IMR-90 (cell line): ENCODE measurements at regions not wholly inside any gene's neighbourhood (a gene's known extent, or its start where the extent isn't known, plus 50 kb on each side); places are given as distances from the start of the nearest gene placed in this dataset.

ENCODE experiments used
- ATAC-seq: fragments of 200-7000 bp; cut with Tn5 transposase; 2 replicates; pipeline ENCODE4 v1.9.1; 2020; ENCODE audit warnings: low read depth, mild to moderate bottlenecking, moderate library complexity
- BruUV-seq: library from RNA; stranded (reverse); fragments of 400-500 nt; replicated peaks from 2 replicates; lab custom pipeline; 2021; lab: Mats Ljungman, UMichigan
- CTCF ChIA-PET: fragments of 300-600 bp; formaldehyde crosslinking; extraction: SDS; loops from one replicate; lab custom pipeline; 2021; ENCODE audit warnings: antibody characterized with exemption; lab: Yijun Ruan, JAX
- POLR2A ChIA-PET: fragments of 300-600 bp; sonication (Branson Sonifier 250); formaldehyde crosslinking; loops from one replicate; lab custom pipeline; 2022; ENCODE audit warnings: antibody characterized with exemption; ENCODE audit not compliant: unreplicated experiment; lab: Charles Lee
- DNase-seq: peaks from one replicate; pipeline ENCODE4 v3.0.0; 2013
- H2AFZ ChIP-seq: replicated peaks from 2 replicates; pipeline ENCODE3; 2013; ENCODE audit warnings: low read length, mild to moderate bottlenecking; ENCODE audit not compliant: poor library complexity
- H2AK5ac ChIP-seq: 2 replicates; pipeline ENCODE4 v1.6.1; 2013; ENCODE audit warnings: low read depth, low read length, inconsistent platforms
- H2AK9ac ChIP-seq: replicated peaks from 2 replicates; pipeline ENCODE3; 2013; ENCODE audit warnings: mild to moderate bottlenecking, low read depth, low read length, moderate library complexity; ENCODE audit not compliant: poor library complexity
- H2BK120ac ChIP-seq: 2 replicates; pipeline ENCODE4 v1.6.1; 2013; ENCODE audit warnings: low read depth, low read length, inconsistent platforms
- H2BK15ac ChIP-seq: 3 replicates; pipeline ENCODE4 v1.6.1; 2013; ENCODE audit warnings: low read depth, low read length, inconsistent platforms
- H2BK20ac ChIP-seq: 2 replicates; pipeline ENCODE4 v1.6.1; 2013; ENCODE audit warnings: low read depth, mild to moderate bottlenecking, inconsistent platforms, low read length, moderate library complexity
- H2BK5ac ChIP-seq: 2 replicates; pipeline ENCODE4 v1.6.1; 2013; ENCODE audit warnings: mild to moderate bottlenecking, low read depth, low read length, inconsistent platforms; ENCODE audit not compliant: poor library complexity, severe bottlenecking
- H3K14ac ChIP-seq: replicated peaks from 2 replicates; pipeline ENCODE4 v1.6.1; 2013; ENCODE audit warnings: low read depth, low read length, inconsistent platforms
- H3K18ac ChIP-seq: 2 replicates; pipeline ENCODE4 v1.6.1; 2013; ENCODE audit warnings: low read depth, low read length, control low read depth
- H3K23ac ChIP-seq: 2 replicates; pipeline ENCODE4 v1.6.1; 2013; ENCODE audit warnings: low read depth, low read length, inconsistent platforms
- H3K27ac ChIP-seq: 2 replicates; pipeline ENCODE4 v1.5.1; 2013; ENCODE audit warnings: mild to moderate bottlenecking, control low read depth, low read length; ENCODE audit not compliant: insufficient read depth
- H3K27me3 ChIP-seq: 2 replicates; pipeline ENCODE4 v1.6.1; 2013; ENCODE audit warnings: low read length; ENCODE audit not compliant: control insufficient read depth, insufficient read depth
- H3K36me3 ChIP-seq: 2 replicates; pipeline ENCODE4 v1.6.1; 2013; ENCODE audit warnings: low read length, mixed read lengths; ENCODE audit not compliant: control insufficient read depth, insufficient read depth
- H3K4ac ChIP-seq: 2 replicates; pipeline ENCODE4 v1.6.1; 2013; ENCODE audit warnings: low read depth, low read length, inconsistent platforms
- H3K4me1 ChIP-seq: 2 replicates; pipeline ENCODE4 v1.6.1; 2013; ENCODE audit warnings: low read length, mixed read lengths; ENCODE audit not compliant: control insufficient read depth, insufficient read depth
- H3K4me2 ChIP-seq: 2 replicates; pipeline ENCODE4 v1.6.1; 2013; ENCODE audit warnings: low read depth, mild to moderate bottlenecking, control low read depth, low read length, moderate library complexity
- H3K4me3 ChIP-seq: 2 replicates; pipeline ENCODE4 v1.5.1; 2013; ENCODE audit warnings: low read depth, mild to moderate bottlenecking, control low read depth, low read length, moderate library complexity; ENCODE audit not compliant: insufficient read depth
- H3K56ac ChIP-seq: 2 replicates; pipeline ENCODE4 v1.6.1; 2013; ENCODE audit warnings: low read length, inconsistent platforms; ENCODE audit not compliant: insufficient read depth; ENCODE audit errors: extremely low read depth
- H3K79me1 ChIP-seq, 2 experiments: 2 replicates each; pipeline ENCODE4 v1.6.1; 2013; ENCODE audit warnings: low read length in 2 of 2, inconsistent platforms in 1 of 2, low read depth in 1 of 2
- H3K9ac ChIP-seq: 2 replicates; pipeline ENCODE4 v1.6.1; 2013; ENCODE audit warnings: low read depth, low read length, control low read depth
- H3K9me1 ChIP-seq: 2 replicates; pipeline ENCODE4 v1.6.1; 2013; ENCODE audit warnings: low read length, inconsistent platforms; ENCODE audit not compliant: insufficient read depth
- H3K9me3 ChIP-seq: 2 replicates; pipeline ENCODE4 v1.6.1; 2013; ENCODE audit warnings: low read length; ENCODE audit not compliant: control insufficient read depth, insufficient read depth
- H4K20me1 ChIP-seq: 2 replicates; pipeline ENCODE4 v1.6.1; 2013; ENCODE audit warnings: low read length, inconsistent platforms; ENCODE audit not compliant: insufficient read depth
- H4K5ac ChIP-seq: 2 replicates; pipeline ENCODE4 v1.6.1; 2013; ENCODE audit warnings: mild to moderate bottlenecking, low read depth, low read length, control low read depth
- H4K8ac ChIP-seq, 2 experiments: 2 replicates each; pipeline ENCODE4 v1.6.1; 2013; ENCODE audit warnings: low read depth in 2 of 2, low read length in 2 of 2, control low read depth in 1 of 2, inconsistent platforms in 1 of 2
- H4K91ac ChIP-seq: 2 replicates; pipeline ENCODE4 v1.6.1; 2013; ENCODE audit warnings: low read depth, low read length, inconsistent platforms; ENCODE audit not compliant: insufficient read depth
- BHLHE40 ChIP-seq: fragments of 150-350 bp; IDR thresholded peaks from 2 replicates; pipeline ENCODE4 v1.6.1; 2016; ENCODE audit warnings: mild to moderate bottlenecking, low read depth, low read length
- CEBPB ChIP-seq: IDR thresholded peaks from 2 replicates; pipeline ENCODE4 v1.6.1; 2012; ENCODE audit warnings: low read depth, low read length, improper control_type of control experiment
- CHD1 ChIP-seq: IDR thresholded peaks from 2 replicates; pipeline ENCODE4 v1.6.1; 2012; ENCODE audit warnings: low read depth, low read length, improper control_type of control experiment
- FOS ChIP-seq: fragments of 150-350 bp; IDR thresholded peaks from 2 replicates; pipeline ENCODE4 v1.6.1; 2016; ENCODE audit warnings: low read depth, low read length
- MAFK ChIP-seq: IDR thresholded peaks from 2 replicates; pipeline ENCODE4 v1.6.1; 2012; ENCODE audit warnings: low read depth, low read length, improper control_type of control experiment
- MXI1 ChIP-seq: IDR thresholded peaks from 2 replicates; pipeline ENCODE4 v1.6.1; 2012; ENCODE audit warnings: low read depth, mild to moderate bottlenecking, low read length, moderate library complexity, borderline replicate concordance
- RAD21 ChIP-seq: IDR thresholded peaks from 2 replicates; pipeline ENCODE4 v1.6.1; 2012; ENCODE audit warnings: low read length, improper control_type of control experiment
- RCOR1 ChIP-seq: IDR thresholded peaks from 2 replicates; pipeline ENCODE4 v1.6.1; 2012; ENCODE audit warnings: mild to moderate bottlenecking, low read length, improper control_type of control experiment; ENCODE audit not compliant: insufficient replicate concordance
- RFX5 ChIP-seq: IDR thresholded peaks from 2 replicates; pipeline ENCODE4 v1.8.0; 2012; ENCODE audit warnings: low read depth, mild to moderate bottlenecking, low read length, moderate library complexity
- SMC3 ChIP-seq: fragments of 150-350 bp; IDR thresholded peaks from 2 replicates; pipeline ENCODE4 v1.6.1; 2016; ENCODE audit warnings: low read depth, mild to moderate bottlenecking, antibody characterized with exemption, low read length, moderate library complexity
- WGBS, 2 experiments: methylation state at CpG; one replicate each; pipeline versions ENCODE4 v1.1.5 to v1.1.7; 2013; ENCODE audit warnings: missing lambda C conversion rate in 2 of 2; ENCODE audit not compliant: insufficient read length in 1 of 2; ENCODE audit errors: extremely low coverage in 2 of 2; 5-methylcytosine and 5-hydroxymethylcytosine counted together
- dilution Hi-C: fragments of 300-500 bp; cut with HindIII; formaldehyde crosslinking; loops from one replicate; pipeline ENCODE4 v1.14.3; 2018; ENCODE audit warnings: low sequenced_read_pairs; ENCODE audit not compliant: unreplicated experiment
- in situ Hi-C: fragments of 300-500 bp; cut with MboI; formaldehyde crosslinking; loops from 3 replicates; pipeline ENCODE4 v1.14.3; 2019; ENCODE audit warnings: low sequenced_read_pairs, inconsistent platforms, mixed read lengths
- intact Hi-C: fragments of 100-400 bp; cut with micrococcal nuclease; formaldehyde crosslinking; loops from 2 replicates; pipeline ENCODE4 v1.10.0; 2022
- TF ChIP-seq, protein P1 (sequence below): fragments of 150-350 bp; IDR thresholded peaks from 2 replicates; pipeline ENCODE4 v1.6.1; 2016; ENCODE audit warnings: low read depth, mild to moderate bottlenecking, low read length, moderate library complexity, borderline replicate concordance
- TF ChIP-seq, protein P2 (sequence below): fragments of 150-350 bp; IDR thresholded peaks from 2 replicates; pipeline ENCODE4 v1.6.1; 2017; ENCODE audit warnings: mild to moderate bottlenecking, antibody characterized with exemption, low read length, low read depth
- TF ChIP-seq, protein P3 (sequence below): conservative IDR thresholded peaks from 2 replicates; pipeline ENCODE4 v1.5.1; 2012; ENCODE audit warnings: mild to moderate bottlenecking, low read depth, low read length, improper control_type of control experiment

DNA sequence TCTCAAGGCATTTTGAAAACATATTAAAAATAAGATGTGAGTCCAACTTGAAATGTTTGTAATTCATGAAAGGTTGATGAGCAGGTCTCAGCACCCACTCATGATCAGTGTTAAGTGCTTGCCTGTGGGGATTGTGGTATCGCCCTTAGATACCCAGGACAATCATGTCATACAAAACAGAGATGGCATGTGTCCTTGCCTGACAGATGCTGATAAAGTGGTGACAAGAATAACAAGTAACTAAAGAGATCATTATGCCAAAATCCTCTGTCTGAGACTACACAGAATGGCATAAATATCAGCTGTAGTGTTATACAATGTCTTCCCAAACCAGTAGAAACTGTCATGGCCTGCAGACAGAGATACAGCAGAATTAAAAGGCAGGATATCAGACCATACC is 930.3 kb downstream of the SUCLG1 start:
- Histone ChIP-seq H3K79me1 (no peaks in the 10 kb centered on the region), H4K5ac (no peak overlapping the region), H3K23ac (no peak overlapping the region), H3K9me3 (no peaks in the 10 kb centered on the region), H4K8ac (no peak overlapping the region), H3K4ac (no peak overlapping the region), H3K9me1 (no peaks in the 10 kb centered on the region), H2BK5ac (no peak overlapping the region), H2BK20ac (no peak overlapping the region), H3K27ac (no peak overlapping the region), H3K4me1 (no peaks in the 10 kb centered on the region), H3K14ac (no peak overlapping the region), H2AFZ (no peak overlapping the region), H4K20me1 (no peaks in the 10 kb centered on the region), H3K9ac (no peak overlapping the region), H3K56ac (no peak overlapping the region), H3K4me2 (no peak overlapping the region), H3K36me3 (no peaks in the 10 kb centered on the region), H3K27me3 (no peaks in the 10 kb centered on the region), H3K18ac (no peak overlapping the region), H2BK15ac (no peak overlapping the region), H2BK120ac (no peak overlapping the region), H2AK9ac (no peak overlapping the region), H3K4me3 (no peak overlapping the region), H2AK5ac (no peak overlapping the region), H4K91ac (no peak overlapping the region)
- ChIA-PET CTCF (no interaction called here), POLR2A (no interaction called here)
- WGBS, 2 experiments = no CpG with 5 or more reads among the region's 1 CpG
- BruUV-seq = no TSS peak
- ATAC-seq = no peak
- dilution Hi-C loops = no loop called here
- intact Hi-C loops = no loop called here
- DNase-seq = no peak
- in situ Hi-C loops = no loop called here
- no peak for TF ChIP-seq CEBPB
- TF ChIP-seq RAD21 = no peak
- no peak for TF ChIP-seq FOS
- TF ChIP-seq RCOR1 = no peak
- no peak for TF ChIP-seq BHLHE40
- no peak for TF ChIP-seq SMC3
- TF ChIP-seq, protein P1, sequence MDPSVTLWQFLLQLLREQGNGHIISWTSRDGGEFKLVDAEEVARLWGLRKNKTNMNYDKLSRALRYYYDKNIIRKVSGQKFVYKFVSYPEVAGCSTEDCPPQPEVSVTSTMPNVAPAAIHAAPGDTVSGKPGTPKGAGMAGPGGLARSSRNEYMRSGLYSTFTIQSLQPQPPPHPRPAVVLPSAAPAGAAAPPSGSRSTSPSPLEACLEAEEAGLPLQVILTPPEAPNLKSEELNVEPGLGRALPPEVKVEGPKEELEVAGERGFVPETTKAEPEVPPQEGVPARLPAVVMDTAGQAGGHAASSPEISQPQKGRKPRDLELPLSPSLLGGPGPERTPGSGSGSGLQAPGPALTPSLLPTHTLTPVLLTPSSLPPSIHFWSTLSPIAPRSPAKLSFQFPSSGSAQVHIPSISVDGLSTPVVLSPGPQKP = no peak
- TF ChIP-seq, protein P2, sequence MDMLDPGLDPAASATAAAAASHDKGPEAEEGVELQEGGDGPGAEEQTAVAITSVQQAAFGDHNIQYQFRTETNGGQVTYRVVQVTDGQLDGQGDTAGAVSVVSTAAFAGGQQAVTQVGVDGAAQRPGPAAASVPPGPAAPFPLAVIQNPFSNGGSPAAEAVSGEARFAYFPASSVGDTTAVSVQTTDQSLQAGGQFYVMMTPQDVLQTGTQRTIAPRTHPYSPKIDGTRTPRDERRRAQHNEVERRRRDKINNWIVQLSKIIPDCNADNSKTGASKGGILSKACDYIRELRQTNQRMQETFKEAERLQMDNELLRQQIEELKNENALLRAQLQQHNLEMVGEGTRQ = no peak
- no peak for TF ChIP-seq MXI1
- no peak for TF ChIP-seq RFX5
- no peak for TF ChIP-seq MAFK
- no peak for TF ChIP-seq CHD1
- TF ChIP-seq, protein P3, sequence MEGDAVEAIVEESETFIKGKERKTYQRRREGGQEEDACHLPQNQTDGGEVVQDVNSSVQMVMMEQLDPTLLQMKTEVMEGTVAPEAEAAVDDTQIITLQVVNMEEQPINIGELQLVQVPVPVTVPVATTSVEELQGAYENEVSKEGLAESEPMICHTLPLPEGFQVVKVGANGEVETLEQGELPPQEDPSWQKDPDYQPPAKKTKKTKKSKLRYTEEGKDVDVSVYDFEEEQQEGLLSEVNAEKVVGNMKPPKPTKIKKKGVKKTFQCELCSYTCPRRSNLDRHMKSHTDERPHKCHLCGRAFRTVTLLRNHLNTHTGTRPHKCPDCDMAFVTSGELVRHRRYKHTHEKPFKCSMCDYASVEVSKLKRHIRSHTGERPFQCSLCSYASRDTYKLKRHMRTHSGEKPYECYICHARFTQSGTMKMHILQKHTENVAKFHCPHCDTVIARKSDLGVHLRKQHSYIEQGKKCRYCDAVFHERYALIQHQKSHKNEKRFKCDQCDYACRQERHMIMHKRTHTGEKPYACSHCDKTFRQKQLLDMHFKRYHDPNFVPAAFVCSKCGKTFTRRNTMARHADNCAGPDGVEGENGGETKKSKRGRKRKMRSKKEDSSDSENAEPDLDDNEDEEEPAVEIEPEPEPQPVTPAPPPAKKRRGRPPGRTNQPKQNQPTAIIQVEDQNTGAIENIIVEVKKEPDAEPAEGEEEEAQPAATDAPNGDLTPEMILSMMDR = no peak
